Muscle layer of colon (tissue), 2 donors: ENCODE measurements at regions not wholly inside any gene's neighbourhood (a gene's known extent, or its start where the extent isn't known, plus 50 kb on each side); places are given as distances from the start of the nearest gene placed in this dataset.
"Not testable (repeated sequence)": the region's sequence is repeated elsewhere in the genome, so short reads cannot be mapped to it uniquely, and the experiment has no call there.

ENCODE experiments used
- H3K27ac ChIP-seq: one replicate; pipeline ENCODE4 v1.7.0; 2013; ENCODE audit warnings: low read depth, mild to moderate bottlenecking, low read length, moderate library complexity
- H3K27me3 ChIP-seq, 2 donors: one replicate each; pipeline ENCODE4 v1.7.0; 2013; ENCODE audit warnings: low read length in 2 of 2, mild to moderate bottlenecking in 2 of 2; ENCODE audit not compliant: insufficient read depth in 2 of 2, control insufficient read depth in 1 of 2
- H3K36me3 ChIP-seq: one replicate; pipeline ENCODE4 v1.7.0; 2013; ENCODE audit warnings: mild to moderate bottlenecking, low read length; ENCODE audit not compliant: insufficient read depth
- H3K4me1 ChIP-seq: one replicate; pipeline ENCODE4 v1.7.0; 2013; ENCODE audit warnings: mild to moderate bottlenecking, low read length; ENCODE audit not compliant: insufficient read depth
- H3K4me3 ChIP-seq, 2 donors: one replicate each; pipeline ENCODE4 v1.7.0; 2013; ENCODE audit warnings: low read length in 2 of 2, low read depth in 1 of 2, mild to moderate bottlenecking in 1 of 2, moderate library complexity in 1 of 2
- H3K9ac ChIP-seq: one replicate; pipeline ENCODE4 v1.7.0; 2013; ENCODE audit warnings: low read length
- H3K9me3 ChIP-seq: one replicate; pipeline ENCODE4 v1.7.0; 2013; ENCODE audit warnings: mild to moderate bottlenecking, low read length
- donor health status: abdominal sarcoma.
- donor health status: Adenocarcinoma of cecum.

DNA sequence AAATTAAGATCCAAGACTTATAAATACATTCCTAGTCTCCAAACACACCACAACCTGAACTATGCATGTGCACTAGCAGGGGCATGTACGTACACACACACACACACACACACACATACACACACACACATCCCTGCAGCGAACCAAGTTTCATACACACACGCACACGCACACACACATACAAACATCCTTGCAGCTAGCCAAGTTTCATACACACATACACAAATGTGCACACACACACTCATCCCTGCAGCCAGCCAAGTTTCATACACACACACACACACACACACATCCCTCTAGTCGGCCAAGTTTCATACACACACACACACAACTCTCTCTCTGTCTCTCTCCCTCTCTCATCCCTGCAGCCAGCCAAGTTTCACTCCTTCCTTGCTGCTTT lies 82.7 kb upstream of the WIPF3 start:
- H3K9me3 ChIP-seq = no peaks in the 10 kb centered on the region
- H3K27me3 ChIP-seq = no peaks in the 10 kb centered on the region
- H3K27ac ChIP-seq = no peak overlapping the region
- no peaks in the 10 kb centered on the region for H3K36me3 ChIP-seq
- no peak overlapping the region for H3K4me3 ChIP-seq
- no peaks in the 10 kb centered on the region for H3K4me1 ChIP-seq
- no peak overlapping the region for H3K9ac ChIP-seq

DNA sequence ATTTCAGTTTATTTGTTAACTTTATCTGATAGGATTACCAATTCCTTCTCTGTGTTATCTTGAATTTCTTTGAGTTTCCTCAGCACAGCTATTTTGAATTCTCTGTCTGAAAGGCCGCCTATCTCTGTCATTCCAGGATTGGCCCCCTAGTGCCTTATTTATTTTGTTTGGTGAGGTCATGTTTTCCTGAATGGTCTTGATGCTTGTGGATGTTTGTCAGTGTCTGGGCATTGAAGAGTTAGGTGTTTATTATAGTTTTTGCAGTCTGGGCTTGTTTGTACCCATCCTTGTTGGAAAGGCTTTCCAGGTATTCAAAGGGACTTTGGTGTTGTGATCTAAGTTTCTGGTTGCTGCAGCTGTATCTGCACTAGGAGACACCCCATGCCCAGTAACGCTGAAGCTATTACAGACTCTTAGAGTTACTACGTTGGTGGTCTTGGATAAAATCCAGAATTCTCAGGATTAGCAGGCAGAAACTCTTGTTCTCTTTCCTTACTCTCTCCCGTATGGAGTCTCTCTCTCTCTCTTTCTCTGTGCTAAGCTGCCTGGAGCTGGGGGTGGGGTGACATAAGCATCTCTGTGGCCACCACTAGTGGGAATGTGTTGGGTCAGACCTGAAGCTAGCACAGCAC lies 76.7 kb upstream of the WIPF3 start:
- H3K9me3 ChIP-seq, H3K4me3 ChIP-seq, H3K36me3 ChIP-seq, H3K27me3 ChIP-seq, H3K9ac ChIP-seq, H3K27ac ChIP-seq, H3K4me1 ChIP-seq: not testable (repeated sequence)

DNA sequence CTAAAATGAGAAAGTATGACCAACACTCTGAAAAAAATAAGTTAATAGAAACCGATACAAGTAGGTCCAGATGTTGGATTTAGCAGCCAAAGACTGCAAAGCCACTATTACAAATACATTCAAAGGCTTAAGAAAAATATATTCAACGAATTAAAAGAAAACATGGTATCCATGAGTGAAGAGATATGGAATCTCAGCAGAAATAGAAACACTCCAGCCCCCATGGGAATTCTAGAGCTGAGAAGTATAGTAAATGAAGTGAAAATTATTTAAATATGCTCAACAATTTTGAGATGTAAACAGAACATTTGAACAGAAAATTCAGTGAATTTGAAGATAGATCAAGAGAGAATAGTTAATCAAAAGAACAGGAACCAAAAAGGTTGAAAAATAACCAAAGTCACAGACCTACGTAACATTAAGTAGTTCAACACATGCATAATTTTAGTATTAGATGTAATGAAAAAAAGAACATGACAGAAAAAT lies 72.0 kb upstream of the WIPF3 start:
- H3K27ac ChIP-seq = no peak overlapping the region
- no peaks in the 10 kb centered on the region for H3K27me3 ChIP-seq
- H3K4me3 ChIP-seq = no peak overlapping the region
- H3K9ac ChIP-seq = no peak overlapping the region
- no peaks in the 10 kb centered on the region for H3K4me1 ChIP-seq
- H3K36me3 ChIP-seq = no peaks in the 10 kb centered on the region
- H3K9me3 ChIP-seq = no peaks in the 10 kb centered on the region

DNA sequence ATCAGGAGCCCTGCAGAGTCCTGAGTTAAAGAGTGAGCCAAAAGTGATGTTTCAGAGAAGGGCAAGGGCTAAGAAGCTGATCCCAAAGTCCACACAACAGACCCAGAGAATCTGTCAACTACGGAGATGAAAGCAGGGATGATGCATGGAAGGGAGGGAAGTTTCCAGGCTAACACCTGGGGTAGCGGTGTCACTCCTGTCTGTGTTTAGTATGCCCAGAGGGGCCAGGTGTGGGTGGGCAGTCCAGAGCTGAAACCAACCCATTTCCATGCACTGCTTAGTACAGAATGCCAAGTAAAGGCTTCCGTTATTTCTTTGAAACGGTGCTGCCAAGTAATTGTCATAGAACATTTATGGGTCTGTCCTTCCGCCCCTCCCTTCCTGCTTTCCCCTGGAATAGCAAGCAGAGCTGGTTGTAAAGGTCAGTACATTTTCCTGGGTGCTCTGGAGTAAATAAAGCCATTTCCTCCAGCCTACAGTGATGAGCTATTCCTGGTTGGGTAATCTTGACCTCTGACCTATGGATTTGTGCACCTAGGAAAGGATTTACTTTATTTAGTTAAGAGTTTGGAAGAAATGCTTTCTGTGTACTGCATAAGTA lies 58.6 kb upstream of the WIPF3 start:
- H3K36me3 ChIP-seq, H3K27me3 ChIP-seq, H3K9me3 ChIP-seq, H3K27ac ChIP-seq, H3K4me1 ChIP-seq, H3K9ac ChIP-seq, H3K4me3 ChIP-seq: not testable (repeated sequence)

DNA sequence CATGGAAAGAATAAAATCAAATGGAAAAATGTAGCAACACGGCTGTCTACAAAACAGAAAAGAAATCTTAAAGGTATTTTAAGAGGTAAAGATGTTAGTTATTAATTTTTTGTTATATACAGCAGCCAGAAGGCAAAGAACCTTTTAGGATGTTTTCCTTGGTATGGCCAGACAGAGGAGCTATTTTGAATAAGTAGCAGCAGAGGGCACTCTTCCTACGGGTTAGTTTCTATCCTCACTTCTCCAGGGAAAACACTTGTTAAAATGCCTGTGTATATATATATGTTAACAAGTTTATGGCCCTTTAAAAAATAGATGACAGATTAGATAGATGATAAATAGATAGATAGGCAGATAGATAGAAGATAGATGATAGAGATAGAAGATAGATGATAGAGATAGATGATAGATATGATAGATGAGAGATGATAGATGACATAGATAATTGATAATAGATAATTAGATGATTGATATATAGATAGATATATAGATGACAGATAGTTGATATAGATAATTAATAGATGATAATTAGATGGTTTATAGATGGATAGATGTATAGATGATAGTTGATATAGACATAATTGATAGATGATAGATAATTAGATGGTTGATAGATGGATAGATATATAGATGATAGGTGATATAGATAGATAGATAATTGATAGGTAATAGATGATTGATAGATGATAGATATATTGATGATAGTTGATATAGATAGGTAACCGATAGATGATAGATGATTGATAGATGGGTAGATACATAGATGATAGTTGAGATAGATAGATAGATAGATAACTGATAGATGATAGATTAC lies 57.8 kb upstream of the WIPF3 start:
- Histone ChIP-seq H3K4me3 (no peak overlapping the region), H3K4me1 (peaks cover 5% of the 10 kb centered on the region), H3K36me3 (no peaks in the 10 kb centered on the region), H3K9ac (no peak overlapping the region), H3K9me3 (no peaks in the 10 kb centered on the region), H3K27ac (no peak overlapping the region), H3K27me3 (no peaks in the 10 kb centered on the region)

DNA sequence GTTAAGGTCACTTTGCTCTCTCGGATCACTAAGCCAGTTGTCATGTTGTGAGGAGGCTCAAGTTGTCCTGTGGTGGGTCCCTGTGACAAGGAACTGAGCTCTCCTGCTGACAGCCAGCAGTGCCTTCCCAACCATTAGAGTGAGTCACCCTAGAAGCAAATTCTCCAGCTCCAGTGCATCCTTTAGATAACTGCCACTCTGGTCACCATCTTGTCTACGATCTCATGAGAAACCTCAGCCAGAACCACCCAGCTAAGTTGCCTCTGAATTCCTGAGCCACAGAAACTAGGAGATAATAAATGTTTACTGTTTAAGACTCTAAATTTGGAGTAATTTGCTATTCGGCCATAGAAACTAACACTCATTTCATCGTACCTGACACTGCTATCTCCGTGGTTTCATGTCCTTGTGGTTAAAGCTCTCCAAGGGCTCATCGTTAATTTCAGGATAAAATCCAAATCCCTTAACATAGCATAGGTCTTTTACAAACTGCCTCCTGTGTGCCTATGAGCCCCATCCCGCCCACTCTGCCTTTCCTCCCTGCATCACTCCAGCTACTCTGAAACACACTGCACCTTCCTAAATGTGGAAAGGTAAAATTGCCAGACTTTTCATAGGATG lies 56.5 kb upstream of the WIPF3 start:
- Histone ChIP-seq H3K9ac (no peak overlapping the region), H3K36me3 (no peaks in the 10 kb centered on the region), H3K27me3 (no peaks in the 10 kb centered on the region), H3K9me3 (no peaks in the 10 kb centered on the region), H3K4me3 (no peak overlapping the region), H3K4me1 (peaks cover 5% of the 10 kb centered on the region), H3K27ac (no peak overlapping the region)

DNA sequence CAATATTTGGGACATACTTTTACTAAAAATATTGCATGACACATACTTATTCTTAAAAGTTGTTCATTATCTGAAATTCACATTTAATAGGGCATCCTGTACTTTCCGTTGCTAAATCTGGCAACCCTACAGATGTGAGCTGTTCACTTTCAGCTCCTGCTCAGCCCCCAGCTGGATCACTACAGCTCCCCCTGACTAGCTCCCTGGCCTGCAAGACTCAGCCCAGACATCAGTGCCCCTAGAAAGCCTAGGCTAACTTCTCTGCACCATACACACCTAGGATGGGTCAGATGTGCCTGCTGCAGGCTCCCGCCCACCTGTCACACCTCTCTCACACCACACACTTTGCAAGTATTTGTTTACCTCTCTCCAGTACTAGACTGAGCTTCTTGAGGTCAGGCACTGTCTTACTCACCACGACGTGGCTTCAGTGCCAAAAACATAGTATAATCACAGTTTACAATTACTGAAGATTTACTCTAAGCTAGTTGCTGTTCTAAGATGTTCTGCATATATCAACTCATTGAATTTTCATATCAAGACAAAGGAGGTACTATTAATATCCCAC lies 55.9 kb upstream of the WIPF3 start:
- H3K27ac ChIP-seq, H3K4me1 ChIP-seq, H3K36me3 ChIP-seq, H3K9ac ChIP-seq, H3K27me3 ChIP-seq, H3K4me3 ChIP-seq, H3K9me3 ChIP-seq: not testable (repeated sequence)

DNA sequence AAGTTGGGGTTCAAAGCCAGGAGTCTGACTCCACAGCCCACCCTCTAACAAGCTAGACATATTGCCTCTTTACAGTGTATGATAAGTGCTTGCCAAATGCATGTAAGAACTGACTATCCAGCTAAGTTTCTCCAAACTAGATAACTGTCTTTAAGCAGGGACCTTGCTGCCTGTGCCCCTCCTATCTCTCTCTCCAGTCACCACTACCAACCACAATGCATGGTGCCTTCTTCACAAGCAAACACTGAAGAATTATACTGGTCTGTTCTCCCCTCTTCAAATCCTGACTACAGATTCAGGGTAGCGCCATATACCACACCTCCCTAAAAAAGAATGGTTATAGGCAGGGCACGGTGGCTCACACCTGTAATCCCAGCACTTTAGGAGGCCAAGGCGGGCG lies 55.3 kb upstream of the WIPF3 start:
- not testable (repeated sequence) for H3K9me3 ChIP-seq, H3K27me3 ChIP-seq, H3K4me1 ChIP-seq, H3K27ac ChIP-seq, H3K4me3 ChIP-seq, H3K9ac ChIP-seq, H3K36me3 ChIP-seq

DNA sequence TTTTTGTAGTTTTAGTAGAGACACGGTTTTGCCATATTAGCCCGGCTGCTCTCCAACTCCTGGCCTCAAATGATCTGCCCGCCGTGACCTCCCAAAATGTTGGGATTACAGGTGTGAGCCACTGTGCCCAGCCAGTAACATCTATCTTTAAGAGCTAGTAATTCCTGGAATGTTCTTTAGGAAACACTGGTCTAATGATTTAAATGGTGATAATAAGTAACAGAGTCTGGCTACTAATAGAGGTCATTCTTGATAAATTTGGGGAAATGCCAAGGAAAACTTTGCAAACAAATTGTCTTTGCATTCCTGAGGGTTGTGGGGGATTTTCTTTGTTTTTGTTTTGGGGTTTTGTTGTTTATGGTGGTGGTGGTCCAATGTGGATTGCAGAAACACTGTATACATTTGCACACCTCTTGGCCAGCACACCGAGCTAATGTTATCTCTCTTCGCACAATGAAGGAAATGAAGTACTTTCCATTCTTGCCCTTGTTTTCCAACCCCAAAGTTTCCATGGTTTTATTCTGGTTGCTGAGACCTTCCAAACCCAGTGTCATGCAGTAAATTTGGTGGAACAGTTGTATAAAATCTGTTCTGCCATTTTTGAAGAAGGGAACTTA lies 51.3 kb upstream of the WIPF3 start:
- Histone ChIP-seq H3K36me3 (no peaks in the 10 kb centered on the region), H3K9ac (no peak overlapping the region), H3K4me3 (no peak overlapping the region), H3K27ac (no peak overlapping the region), H3K27me3 (no peaks in the 10 kb centered on the region), H3K4me1 (no peaks in the 10 kb centered on the region), H3K9me3 (no peaks in the 10 kb centered on the region)
